ENCODE measurements at regions not wholly inside any gene's neighbourhood (a gene's known extent, or its start where the extent isn't known, plus 50 kb on each side); places are given as distances from the start of the nearest gene placed in this dataset.

GRCh38 chr13:106277484-106278154, 257.8 kb downstream of the EFNB2 start:
- no peak for TF ChIP-seq EZH2 (IDR thresholded peaks at IDR 0.05)
- no peak for TF ChIP-seq POLR2AphosphoS5 (IDR thresholded peaks at IDR 0.05; ENCODE audit: borderline replicate concordance, low read depth, low read length)
- TF ChIP-seq FOXP2 (optimal IDR thresholded peaks at IDR 0.05; ENCODE audit: control extremely low read depth, extremely low read length, insufficient read depth), result no peak

All from SK-N-MC (cell line).